ENCODE measurements at regions not wholly inside any gene's neighbourhood (a gene's known extent, or its start where the extent isn't known, plus 50 kb on each side); places are given as distances from the start of the nearest gene placed in this dataset.

- TF ChIP-seq GATA3 (IDR thresholded peaks at IDR 0.05; ENCODE audit: low read depth, low read length) (no peak), GATA2 (IDR thresholded peaks at IDR 0.05; ENCODE audit: low read depth, low read length) (no peak)
These were observed 1713.2 kb upstream of the SLC10A2 start for GRCh38 chr13:104779311-104779993.

All from SH-SY5Y (cell line).